ENCODE measurements at regions not wholly inside any gene's neighbourhood (a gene's known extent, or its start where the extent isn't known, plus 50 kb on each side); places are given as distances from the start of the nearest gene placed in this dataset.
"Not testable (repeated sequence)": the region's sequence is repeated elsewhere in the genome, so short reads cannot be mapped to it uniquely, and the experiment has no call there.

DNA sequence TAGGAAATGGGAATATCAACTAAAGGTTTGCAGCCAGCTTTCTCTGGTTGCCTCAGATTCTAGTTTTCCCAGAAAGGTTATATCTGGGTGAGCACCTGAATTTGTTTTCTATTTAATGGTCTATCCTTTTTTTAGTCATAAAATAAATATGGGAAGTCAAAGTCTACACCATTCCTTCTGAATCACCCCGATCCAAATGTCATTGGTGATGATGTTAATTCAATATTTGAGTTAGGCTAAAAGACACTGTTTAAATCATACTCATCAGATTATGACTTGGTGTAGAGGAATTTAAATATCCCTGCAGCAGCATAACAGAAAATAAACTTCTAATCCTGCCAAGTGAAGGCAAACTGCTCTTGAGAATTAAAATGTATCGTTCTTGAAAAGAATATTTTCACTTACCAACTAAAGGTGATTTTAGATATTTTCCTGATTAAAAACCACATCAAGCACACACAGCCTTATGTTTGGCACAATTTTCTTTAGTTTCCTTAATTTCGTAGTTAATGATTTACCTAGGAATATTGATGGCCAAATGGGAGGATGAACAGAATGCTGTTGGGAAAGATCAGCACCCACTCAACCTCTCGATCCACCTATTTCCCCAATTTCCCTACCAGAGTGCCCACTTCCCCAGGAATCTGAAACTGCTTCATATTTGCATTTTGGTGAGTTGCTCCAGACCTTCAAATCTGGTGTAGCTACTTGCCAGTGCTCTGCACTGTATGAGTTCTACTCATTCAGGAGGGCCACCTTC, 103.1 kb upstream of the TSLP start:
- intact Hi-C loops (cut with micrococcal nuclease): no loop called here
- 50% methylated on average over 1 of the region's 4 CpGs for WGBS (ENCODE audit: insufficient coverage)
- no peaks in the 10 kb centered on the region for H3K4me1 Mint-ChIP-seq

DNA sequence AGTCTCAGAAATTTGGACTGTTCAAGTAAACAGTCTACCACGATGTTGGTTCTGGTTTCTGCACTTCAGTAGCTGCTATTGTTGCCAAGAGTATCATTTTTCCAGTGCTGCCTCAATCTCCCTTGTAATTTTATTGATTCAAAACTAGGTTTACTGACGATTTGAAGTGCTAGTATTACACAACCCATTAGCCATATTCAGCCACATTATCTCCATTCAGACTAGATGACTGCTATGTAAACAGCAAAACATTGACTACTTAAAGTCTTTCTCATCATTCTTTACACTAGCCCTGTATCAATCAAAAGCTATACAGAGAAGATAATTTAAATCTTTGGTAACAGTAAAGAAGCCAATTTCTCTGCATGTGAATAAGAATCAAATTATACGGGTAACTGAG, 102.0 kb upstream of the TSLP start:
- TF ChIP-seq, protein P1, sequence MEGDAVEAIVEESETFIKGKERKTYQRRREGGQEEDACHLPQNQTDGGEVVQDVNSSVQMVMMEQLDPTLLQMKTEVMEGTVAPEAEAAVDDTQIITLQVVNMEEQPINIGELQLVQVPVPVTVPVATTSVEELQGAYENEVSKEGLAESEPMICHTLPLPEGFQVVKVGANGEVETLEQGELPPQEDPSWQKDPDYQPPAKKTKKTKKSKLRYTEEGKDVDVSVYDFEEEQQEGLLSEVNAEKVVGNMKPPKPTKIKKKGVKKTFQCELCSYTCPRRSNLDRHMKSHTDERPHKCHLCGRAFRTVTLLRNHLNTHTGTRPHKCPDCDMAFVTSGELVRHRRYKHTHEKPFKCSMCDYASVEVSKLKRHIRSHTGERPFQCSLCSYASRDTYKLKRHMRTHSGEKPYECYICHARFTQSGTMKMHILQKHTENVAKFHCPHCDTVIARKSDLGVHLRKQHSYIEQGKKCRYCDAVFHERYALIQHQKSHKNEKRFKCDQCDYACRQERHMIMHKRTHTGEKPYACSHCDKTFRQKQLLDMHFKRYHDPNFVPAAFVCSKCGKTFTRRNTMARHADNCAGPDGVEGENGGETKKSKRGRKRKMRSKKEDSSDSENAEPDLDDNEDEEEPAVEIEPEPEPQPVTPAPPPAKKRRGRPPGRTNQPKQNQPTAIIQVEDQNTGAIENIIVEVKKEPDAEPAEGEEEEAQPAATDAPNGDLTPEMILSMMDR (IDR thresholded peaks at IDR 0.05): no peak
- Histone ChIP-seq H3K27ac (ENCODE audit: low read length) (no peak overlapping the region), H3K27me3 (ENCODE audit: control insufficient read depth, insufficient read depth, low read length) (no peaks in the 10 kb centered on the region), H3K4me3 (ENCODE audit: low read length) (no peak overlapping the region), H3K36me3 (ENCODE audit: control insufficient read depth, insufficient read depth, low read length) (no peaks in the 10 kb centered on the region), H3K4me1 (ENCODE audit: control insufficient read depth, insufficient read depth, low read length) (no peaks in the 10 kb centered on the region), H3K9me3 (ENCODE audit: control insufficient read depth, insufficient read depth, low read length) (no peaks in the 10 kb centered on the region)
- Mint-ChIP-seq H3K4me1 (no peaks in the 10 kb centered on the region), H3K9me3 (peaks cover 2 to 15% of the 10 kb centered on the region in 2 donors), H3K4me3 (no peak overlapping the region), H3K27me3 (ENCODE audit: low read depth in 2 of 2) (no peaks in the 10 kb centered on the region), H3K27ac (no peak overlapping the region), H3K36me3 (no peaks in the 10 kb centered on the region)
- DNase-seq (no peak), ATAC-seq (no peak)
- intact Hi-C loops (cut with micrococcal nuclease): no loop called here
- 68% methylated on average over 2 of the region's 3 CpGs for WGBS (ENCODE audit: insufficient coverage)

More for the DNA sequence above, 103.1 kb upstream of the TSLP start:
- peaks cover 2 to 14% of the 10 kb centered on the region in 2 donors for H3K9me3 Mint-ChIP-seq
- TF ChIP-seq, protein P1 (IDR thresholded peaks at IDR 0.05): no peak
- H3K4me1 ChIP-seq (ENCODE audit: control insufficient read depth, insufficient read depth, low read length): no peaks in the 10 kb centered on the region
- H3K36me3 ChIP-seq (ENCODE audit: control insufficient read depth, insufficient read depth, low read length): no peaks in the 10 kb centered on the region
- H3K36me3 Mint-ChIP-seq: no peaks in the 10 kb centered on the region
- H3K27ac Mint-ChIP-seq: no peak overlapping the region
- no peak overlapping the region for H3K4me3 Mint-ChIP-seq
- H3K4me3 ChIP-seq (ENCODE audit: low read length): no peak overlapping the region
- DNase-seq (no peak), ATAC-seq (no peak)
- H3K27me3 Mint-ChIP-seq (ENCODE audit: low read depth in 2 of 2): no peaks in the 10 kb centered on the region
- no peaks in the 10 kb centered on the region for H3K27me3 ChIP-seq (ENCODE audit: control insufficient read depth, insufficient read depth, low read length)
- no peak overlapping the region for H3K27ac ChIP-seq (ENCODE audit: low read length)
- no peaks in the 10 kb centered on the region for H3K9me3 ChIP-seq (ENCODE audit: control insufficient read depth, insufficient read depth, low read length)

DNA sequence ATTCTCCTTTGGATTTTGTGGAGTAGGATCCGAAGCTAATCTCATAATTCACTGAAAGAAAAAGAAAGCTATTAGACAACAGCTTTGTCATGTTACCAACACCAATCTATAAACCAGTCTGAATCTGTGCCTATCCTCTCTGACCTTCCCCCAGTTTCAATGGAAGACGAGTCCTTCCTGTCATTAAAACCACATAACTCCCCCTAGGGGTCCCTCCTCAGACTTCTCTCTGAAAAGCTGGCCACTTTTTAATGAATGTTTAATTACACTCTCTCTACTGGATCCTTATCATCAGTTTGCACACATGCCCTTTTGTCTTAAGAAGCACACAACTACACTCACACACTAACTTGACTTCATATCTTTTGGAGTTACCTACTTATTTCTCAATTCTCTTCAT, 98.0 kb upstream of the TSLP start:
- H3K4me3 ChIP-seq (ENCODE audit: low read length): no peak overlapping the region
- Mint-ChIP-seq H3K4me1 (no peaks in the 10 kb centered on the region), H3K27ac (no peak overlapping the region), H3K27me3 (ENCODE audit: low read depth in 2 of 2) (no peaks in the 10 kb centered on the region), H3K36me3 (no peaks in the 10 kb centered on the region), H3K9me3 (peaks cover 7 to 18% of the 10 kb centered on the region in 2 donors), H3K4me3 (no peak overlapping the region)
- H3K9me3 ChIP-seq (ENCODE audit: control insufficient read depth, insufficient read depth, low read length): peaks cover 5% of the 10 kb centered on the region
- no peak overlapping the region for H3K27ac ChIP-seq (ENCODE audit: low read length)
- H3K4me1 ChIP-seq (ENCODE audit: control insufficient read depth, insufficient read depth, low read length): no peaks in the 10 kb centered on the region
- DNase-seq (no peak), ATAC-seq (no peak)
- WGBS (ENCODE audit: insufficient coverage): 13% methylated on average over 1 of the region's 2 CpGs
- TF ChIP-seq, protein P1 (IDR thresholded peaks at IDR 0.05): no peak
- no peaks in the 10 kb centered on the region for H3K36me3 ChIP-seq (ENCODE audit: control insufficient read depth, insufficient read depth, low read length)
- intact Hi-C loops (cut with micrococcal nuclease): no loop called here
- H3K27me3 ChIP-seq (ENCODE audit: control insufficient read depth, insufficient read depth, low read length): no peaks in the 10 kb centered on the region

DNA sequence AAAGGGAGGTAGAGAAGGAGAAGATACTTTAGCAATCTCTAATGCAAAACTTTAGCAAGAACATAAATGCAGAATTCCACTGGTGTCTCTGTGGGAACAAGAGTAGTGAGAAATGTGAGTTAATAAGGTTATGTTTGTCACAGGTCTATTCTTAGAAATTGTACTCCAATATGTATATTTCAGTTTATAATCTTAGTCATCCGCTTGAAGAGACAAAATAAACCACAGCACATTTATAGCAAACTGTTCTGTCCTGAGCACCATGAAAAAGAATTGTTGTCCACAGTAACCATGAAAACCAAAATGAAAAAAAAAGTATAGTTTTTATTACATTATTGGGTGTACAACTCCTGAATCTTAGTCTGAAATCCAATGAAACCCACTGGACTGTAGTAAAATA, 93.6 kb upstream of the TSLP start:
- DNase-seq (no peak), ATAC-seq (no peak)
- Histone ChIP-seq H3K27me3 (ENCODE audit: control insufficient read depth, insufficient read depth, low read length) (no peaks in the 10 kb centered on the region), H3K4me3 (ENCODE audit: low read length) (no peak overlapping the region), H3K9me3 (ENCODE audit: control insufficient read depth, insufficient read depth, low read length) (peaks cover 5% of the 10 kb centered on the region), H3K4me1 (ENCODE audit: control insufficient read depth, insufficient read depth, low read length) (no peaks in the 10 kb centered on the region), H3K36me3 (ENCODE audit: control insufficient read depth, insufficient read depth, low read length) (no peaks in the 10 kb centered on the region), H3K27ac (ENCODE audit: low read length) (no peak overlapping the region)
- H3K27ac Mint-ChIP-seq: no peak overlapping the region
- peaks cover 13 to 17% of the 10 kb centered on the region in 2 donors for H3K9me3 Mint-ChIP-seq
- no peak overlapping the region for H3K4me3 Mint-ChIP-seq
- no peaks in the 10 kb centered on the region for H3K36me3 Mint-ChIP-seq
- intact Hi-C loops (cut with micrococcal nuclease): no loop called here
- H3K4me1 Mint-ChIP-seq: no peaks in the 10 kb centered on the region
- WGBS (ENCODE audit: insufficient coverage): no CpG with 5 or more reads among the region's 1 CpG
- H3K27me3 Mint-ChIP-seq (ENCODE audit: low read depth in 2 of 2): no peaks in the 10 kb centered on the region
- TF ChIP-seq, protein P1 (IDR thresholded peaks at IDR 0.05): no peak

DNA sequence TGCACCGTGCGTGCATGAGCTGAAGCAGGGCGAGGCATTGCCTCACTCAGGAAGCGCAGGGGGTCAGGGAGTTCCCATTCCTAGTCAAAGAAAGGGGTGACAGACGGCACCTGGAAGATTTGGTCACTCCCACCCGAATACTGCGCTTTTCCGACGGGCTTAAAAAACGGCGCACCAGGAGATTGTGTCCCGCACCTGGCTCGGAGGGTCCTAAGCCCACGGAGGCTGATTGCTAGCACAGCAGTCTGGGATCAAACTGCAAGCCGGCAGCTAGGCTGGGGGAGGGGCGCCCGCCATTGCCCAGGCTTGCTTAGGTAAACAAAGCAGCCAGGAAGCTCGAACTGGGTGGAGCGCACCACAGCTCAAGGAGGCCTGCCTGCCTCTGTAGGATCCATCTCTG, 85.6 kb upstream of the TSLP start:
- H3K27me3 ChIP-seq (ENCODE audit: control insufficient read depth, insufficient read depth, low read length); ATAC-seq; H3K36me3 Mint-ChIP-seq; H3K4me3 Mint-ChIP-seq; H3K27ac ChIP-seq (ENCODE audit: low read length); H3K27me3 Mint-ChIP-seq (ENCODE audit: low read depth in 2 of 2); H3K4me3 ChIP-seq (ENCODE audit: low read length); DNase-seq; H3K36me3 ChIP-seq (ENCODE audit: control insufficient read depth, insufficient read depth, low read length); intact Hi-C loops (cut with micrococcal nuclease); H3K4me1 Mint-ChIP-seq; H3K27ac Mint-ChIP-seq; H3K9me3 ChIP-seq (ENCODE audit: control insufficient read depth, insufficient read depth, low read length); H3K4me1 ChIP-seq (ENCODE audit: control insufficient read depth, insufficient read depth, low read length): not testable (repeated sequence)
- WGBS (ENCODE audit: insufficient coverage): 85% methylated on average over 19 of the region's 19 CpGs
- peaks cover 8 to 12% of the 10 kb centered on the region in 2 donors for H3K9me3 Mint-ChIP-seq
